GM19463 (cell line): ENCODE measurements at regions not wholly inside any gene's neighbourhood (a gene's known extent, or its start where the extent isn't known, plus 50 kb on each side); places are given as distances from the start of the nearest gene placed in this dataset.

Experiments used
- ATAC-seq: cut with Tn5 transposase; IDR thresholded peaks from one replicate; pipeline ENCODE4 v1.9.1; 2021; ENCODE audit warnings: mild to moderate bottlenecking, moderate library complexity; ENCODE audit not compliant: unreplicated experiment

- ATAC-seq: no peak
Measured at GRCh38 chr3:95965704-95966336, 848.6 kb upstream of the EPHA6 start.

GRCh38 chr3:95971573-95971972 lies 842.8 kb upstream of the EPHA6 start:
- ATAC-seq: no peak

- no peak for ATAC-seq
Measured at GRCh38 chr3:95994338-95994737, 820.1 kb upstream of the EPHA6 start.

- ATAC-seq: no peak
Measured at GRCh38 chr3:96000966-96001365, 813.4 kb upstream of the EPHA6 start.

- ATAC-seq: no peak
Measured at GRCh38 chr3:96007650-96008195, 806.7 kb upstream of the EPHA6 start.

- no peak for ATAC-seq
Measured at GRCh38 chr3:96012939-96013338, 801.5 kb upstream of the EPHA6 start.

GRCh38 chr3:96017556-96017955 lies 796.8 kb upstream of the EPHA6 start:
- no peak for ATAC-seq

- ATAC-seq: no peak
Measured at GRCh38 chr3:96022676-96023075, 791.7 kb upstream of the EPHA6 start.

GRCh38 chr3:96027718-96028117 lies 786.7 kb upstream of the EPHA6 start:
- ATAC-seq: no peak

GRCh38 chr3:96039632-96040031 lies 774.8 kb upstream of the EPHA6 start:
- ATAC-seq: no peak

GRCh38 chr3:96059301-96059700 lies 755.1 kb upstream of the EPHA6 start:
- no peak for ATAC-seq

- ATAC-seq: no peak
Measured at GRCh38 chr3:96069065-96069464, 745.3 kb upstream of the EPHA6 start.

- no peak for ATAC-seq
Measured at GRCh38 chr3:96070678-96071077, 743.7 kb upstream of the EPHA6 start.

GRCh38 chr3:96071097-96071496 lies 743.3 kb upstream of the EPHA6 start:
- ATAC-seq: no peak

- no peak for ATAC-seq
Measured at GRCh38 chr3:96072226-96072625, 742.2 kb upstream of the EPHA6 start.

GRCh38 chr3:96083610-96084009 lies 730.8 kb upstream of the EPHA6 start:
- ATAC-seq: no peak

GRCh38 chr3:96086018-96086417 lies 728.4 kb upstream of the EPHA6 start:
- no peak for ATAC-seq

GRCh38 chr3:96101006-96101560 lies 713.3 kb upstream of the EPHA6 start:
- no peak for ATAC-seq

GRCh38 chr3:96106701-96107100 lies 707.7 kb upstream of the EPHA6 start:
- no peak for ATAC-seq
